HG03558 (cell line): ENCODE measurements at regions not wholly inside any gene's neighbourhood (a gene's known extent, or its start where the extent isn't known, plus 50 kb on each side); places are given as distances from the start of the nearest gene placed in this dataset.

Experiments
- ATAC-seq: cut with Tn5 transposase; IDR thresholded peaks from one replicate; pipeline ENCODE4 v1.9.1; 2021; ENCODE audit warnings: moderate number of reproducible peaks; ENCODE audit not compliant: unreplicated experiment; ENCODE audit errors: extremely low read depth

GRCh38 chr5:166499447-166500240, 1791.8 kb upstream of the WWC1 start:
- no peak for ATAC-seq

- ATAC-seq = no peak
Observed at GRCh38 chr5:166503506-166503905, 1787.9 kb upstream of the WWC1 start.

- no peak for ATAC-seq
Observed at GRCh38 chr5:166505067-166505466, 1786.4 kb upstream of the WWC1 start.

- ATAC-seq = no peak
Observed at GRCh38 chr5:166505544-166505943, 1785.9 kb upstream of the WWC1 start.

GRCh38 chr5:166507810-166508425, 1783.5 kb upstream of the WWC1 start:
- ATAC-seq = no peak

GRCh38 chr5:166509085-166509484, 1782.4 kb upstream of the WWC1 start:
- ATAC-seq = no peak

- no peak for ATAC-seq
Observed at GRCh38 chr5:166517976-166518375, 1773.5 kb upstream of the WWC1 start.

- ATAC-seq = no peak
Observed at GRCh38 chr5:166523206-166523605, 1768.2 kb upstream of the WWC1 start.

GRCh38 chr5:166529200-166529599, 1762.2 kb upstream of the WWC1 start:
- ATAC-seq = no peak

GRCh38 chr5:166532456-166533220, 1758.8 kb upstream of the WWC1 start:
- ATAC-seq = no peak

- ATAC-seq = no peak
Observed at GRCh38 chr5:166535641-166536040, 1755.8 kb upstream of the WWC1 start.

- no peak for ATAC-seq
Observed at GRCh38 chr5:166540156-166540555, 1751.3 kb upstream of the WWC1 start.

- no peak for ATAC-seq
Observed at GRCh38 chr5:166551384-166551783, 1740.1 kb upstream of the WWC1 start.

- no peak for ATAC-seq
Observed at GRCh38 chr5:166553778-166554177, 1737.7 kb upstream of the WWC1 start.

- no peak for ATAC-seq
Observed at GRCh38 chr5:166561759-166562158, 1729.7 kb upstream of the WWC1 start.

GRCh38 chr5:166562246-166562645, 1729.2 kb upstream of the WWC1 start:
- no peak for ATAC-seq

- no peak for ATAC-seq
Observed at GRCh38 chr5:166566725-166567124, 1724.7 kb upstream of the WWC1 start.

- ATAC-seq = no peak
Observed at GRCh38 chr5:166570865-166571264, 1720.6 kb upstream of the WWC1 start.

- no peak for ATAC-seq
Observed at GRCh38 chr5:166571668-166572067, 1719.8 kb upstream of the WWC1 start.

- ATAC-seq = no peak
Observed at GRCh38 chr5:166576323-166576722, 1715.1 kb upstream of the WWC1 start.

- ATAC-seq = no peak
Observed at GRCh38 chr5:166581826-166582225, 1709.6 kb upstream of the WWC1 start.
